ENCODE measurements at regions not wholly inside any gene's neighbourhood (a gene's known extent, or its start where the extent isn't known, plus 50 kb on each side); places are given as distances from the start of the nearest gene placed in this dataset.

GRCh38 chr16:74168445-74168844 is 128.2 kb upstream of the PSMD7 start:
- Histone ChIP-seq H3K4me3 (no peak overlapping the region), H3K36me3 (ENCODE audit: control insufficient read depth in 4 of 4, insufficient read depth in 4 of 4, low read length in 4 of 4) (no peaks in the 10 kb centered on the region), H3K4me1 (ENCODE audit: control insufficient read depth in 5 of 5, insufficient read depth in 5 of 5, low read length in 5 of 5) (peaks cover 0 to 35% (median 4%) of the 10 kb centered on the region in 5 donors), H3K27me3 (ENCODE audit: control insufficient read depth in 3 of 3, insufficient read depth in 3 of 3, low read length in 2 of 3) (no peaks in the 10 kb centered on the region), H3K9ac (ENCODE audit: insufficient read depth in 1 of 2, low read length in 2 of 2) (no peak overlapping the region), H3K27ac (ENCODE audit: low read depth in 1 of 2, low read length in 1 of 2) (no peak overlapping the region), H3K9me3 (ENCODE audit: control insufficient read depth in 4 of 4, insufficient read depth in 3 of 4, low read length in 3 of 4) (peaks cover 0 to 2% (median 0%) of the 10 kb centered on the region in 4 donors)
- DNase-seq (no peak), ATAC-seq (ENCODE audit: insufficient read depth, low FRiP score) (no peak)
- 93 to 97% methylated on average over 1 of the region's 1 CpG for WGBS, 2 donors
- TF ChIP-seq, protein P1, sequence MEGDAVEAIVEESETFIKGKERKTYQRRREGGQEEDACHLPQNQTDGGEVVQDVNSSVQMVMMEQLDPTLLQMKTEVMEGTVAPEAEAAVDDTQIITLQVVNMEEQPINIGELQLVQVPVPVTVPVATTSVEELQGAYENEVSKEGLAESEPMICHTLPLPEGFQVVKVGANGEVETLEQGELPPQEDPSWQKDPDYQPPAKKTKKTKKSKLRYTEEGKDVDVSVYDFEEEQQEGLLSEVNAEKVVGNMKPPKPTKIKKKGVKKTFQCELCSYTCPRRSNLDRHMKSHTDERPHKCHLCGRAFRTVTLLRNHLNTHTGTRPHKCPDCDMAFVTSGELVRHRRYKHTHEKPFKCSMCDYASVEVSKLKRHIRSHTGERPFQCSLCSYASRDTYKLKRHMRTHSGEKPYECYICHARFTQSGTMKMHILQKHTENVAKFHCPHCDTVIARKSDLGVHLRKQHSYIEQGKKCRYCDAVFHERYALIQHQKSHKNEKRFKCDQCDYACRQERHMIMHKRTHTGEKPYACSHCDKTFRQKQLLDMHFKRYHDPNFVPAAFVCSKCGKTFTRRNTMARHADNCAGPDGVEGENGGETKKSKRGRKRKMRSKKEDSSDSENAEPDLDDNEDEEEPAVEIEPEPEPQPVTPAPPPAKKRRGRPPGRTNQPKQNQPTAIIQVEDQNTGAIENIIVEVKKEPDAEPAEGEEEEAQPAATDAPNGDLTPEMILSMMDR (IDR thresholded peaks at IDR 0.05; ENCODE audit: control extremely low read depth, extremely low read depth) = no peak

GRCh38 chr16:74166456-74166855 is 130.2 kb upstream of the PSMD7 start:
- no peak overlapping the region for H3K27ac ChIP-seq (ENCODE audit: low read depth in 1 of 2, low read length in 1 of 2)
- TF ChIP-seq, protein P1 (IDR thresholded peaks at IDR 0.05; ENCODE audit: control extremely low read depth, extremely low read depth) = no peak
- H3K4me3 ChIP-seq = no peak overlapping the region
- no peak overlapping the region for H3K9ac ChIP-seq (ENCODE audit: insufficient read depth in 1 of 2, low read length in 2 of 2)
- WGBS, 2 donors = 70 to 76% methylated on average over 2 of the region's 2 CpGs
- no peaks in the 10 kb centered on the region for H3K36me3 ChIP-seq (ENCODE audit: control insufficient read depth in 4 of 4, insufficient read depth in 4 of 4, low read length in 4 of 4)
- H3K9me3 ChIP-seq (ENCODE audit: control insufficient read depth in 4 of 4, insufficient read depth in 3 of 4, low read length in 3 of 4) = peaks cover 0 to 2% (median 0%) of the 10 kb centered on the region in 4 donors
- DNase-seq (peak in 2 of 3 donors; percentile 56 to 60), ATAC-seq (ENCODE audit: insufficient read depth, low FRiP score) (no peak)
- H3K27me3 ChIP-seq (ENCODE audit: control insufficient read depth in 3 of 3, insufficient read depth in 3 of 3, low read length in 2 of 3) = no peaks in the 10 kb centered on the region
- peaks cover 0 to 35% (median 4%) of the 10 kb centered on the region in 5 donors for H3K4me1 ChIP-seq (ENCODE audit: control insufficient read depth in 5 of 5, insufficient read depth in 5 of 5, low read length in 5 of 5)

DNA sequence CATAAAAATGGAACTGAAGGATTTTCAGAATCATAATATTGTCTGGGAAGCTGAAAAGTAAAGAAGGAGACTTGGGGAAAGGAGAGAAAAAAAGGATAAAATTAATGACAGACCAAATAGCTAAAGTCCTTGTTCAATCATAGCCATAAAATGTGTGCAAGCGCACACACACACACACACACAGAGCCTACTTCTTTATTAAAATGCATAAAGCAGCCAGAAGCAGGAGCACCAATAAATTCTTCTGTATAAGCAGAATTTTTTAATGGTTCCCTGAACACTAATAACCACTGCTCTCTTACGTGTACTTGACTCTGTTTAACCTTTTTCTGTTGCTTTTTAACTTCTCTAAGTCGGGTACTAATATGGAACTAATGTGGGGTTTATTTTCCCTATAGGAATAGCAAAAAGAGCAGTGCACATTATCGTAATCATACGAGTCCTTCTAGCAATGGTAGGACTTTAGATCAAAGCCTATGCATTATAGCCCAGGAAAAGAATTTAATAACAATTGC is 131.0 kb upstream of the PSMD7 start:
- WGBS, 2 donors = 75% methylated on average over 5 of the region's 5 CpGs

More for the DNA sequence above, 131.0 kb upstream of the PSMD7 start:
- Histone ChIP-seq H3K36me3 (ENCODE audit: control insufficient read depth in 4 of 4, insufficient read depth in 4 of 4, low read length in 4 of 4) (no peaks in the 10 kb centered on the region), H3K9me3 (ENCODE audit: control insufficient read depth in 4 of 4, insufficient read depth in 3 of 4, low read length in 3 of 4) (peaks cover 0 to 2% (median under 1%) of the 10 kb centered on the region in 4 donors), H3K27me3 (ENCODE audit: control insufficient read depth in 3 of 3, insufficient read depth in 3 of 3, low read length in 2 of 3) (no peaks in the 10 kb centered on the region), H3K4me1 (ENCODE audit: control insufficient read depth in 5 of 5, insufficient read depth in 5 of 5, low read length in 5 of 5) (peaks cover 0 to 35% (median 4%) of the 10 kb centered on the region in 5 donors), H3K27ac (ENCODE audit: low read depth in 1 of 2, low read length in 1 of 2) (no peak overlapping the region), H3K4me3 (no peak overlapping the region), H3K9ac (ENCODE audit: insufficient read depth in 1 of 2, low read length in 2 of 2) (no peak overlapping the region)
- DNase-seq (no peak), ATAC-seq (ENCODE audit: insufficient read depth, low FRiP score) (no peak)
- TF ChIP-seq, protein P1 (IDR thresholded peaks at IDR 0.05; ENCODE audit: control extremely low read depth, extremely low read depth) = no peak

All from lung (tissue), 11 donors.